IMR-90 (cell line): ENCODE measurements at regions not wholly inside any gene's neighbourhood (a gene's known extent, or its start where the extent isn't known, plus 50 kb on each side); places are given as distances from the start of the nearest gene placed in this dataset.

ENCODE experiments used
- ATAC-seq: fragments of 200-7000 bp; cut with Tn5 transposase; 2 replicates; pipeline ENCODE4 v1.9.1; 2020; ENCODE audit warnings: low read depth, mild to moderate bottlenecking, moderate library complexity
- BruUV-seq: library from RNA; stranded (reverse); fragments of 400-500 nt; replicated peaks from 2 replicates; lab custom pipeline; 2021; lab: Mats Ljungman, UMichigan
- CTCF ChIA-PET: fragments of 300-600 bp; formaldehyde crosslinking; extraction: SDS; loops from one replicate; lab custom pipeline; 2021; ENCODE audit warnings: antibody characterized with exemption; lab: Yijun Ruan, JAX
- POLR2A ChIA-PET: fragments of 300-600 bp; sonication (Branson Sonifier 250); formaldehyde crosslinking; loops from one replicate; lab custom pipeline; 2022; ENCODE audit warnings: antibody characterized with exemption; ENCODE audit not compliant: unreplicated experiment; lab: Charles Lee
- DNase-seq: peaks from one replicate; pipeline ENCODE4 v3.0.0; 2013
- H2AFZ ChIP-seq: replicated peaks from 2 replicates; pipeline ENCODE3; 2013; ENCODE audit warnings: low read length, mild to moderate bottlenecking; ENCODE audit not compliant: poor library complexity
- H2AK5ac ChIP-seq: 2 replicates; pipeline ENCODE4 v1.6.1; 2013; ENCODE audit warnings: low read depth, low read length, inconsistent platforms
- H2AK9ac ChIP-seq: replicated peaks from 2 replicates; pipeline ENCODE3; 2013; ENCODE audit warnings: mild to moderate bottlenecking, low read depth, low read length, moderate library complexity; ENCODE audit not compliant: poor library complexity
- H2BK120ac ChIP-seq: 2 replicates; pipeline ENCODE4 v1.6.1; 2013; ENCODE audit warnings: low read depth, low read length, inconsistent platforms
- H2BK15ac ChIP-seq: 3 replicates; pipeline ENCODE4 v1.6.1; 2013; ENCODE audit warnings: low read depth, low read length, inconsistent platforms
- H2BK20ac ChIP-seq: 2 replicates; pipeline ENCODE4 v1.6.1; 2013; ENCODE audit warnings: low read depth, mild to moderate bottlenecking, inconsistent platforms, low read length, moderate library complexity
- H2BK5ac ChIP-seq: 2 replicates; pipeline ENCODE4 v1.6.1; 2013; ENCODE audit warnings: mild to moderate bottlenecking, low read depth, low read length, inconsistent platforms; ENCODE audit not compliant: poor library complexity, severe bottlenecking
- H3K14ac ChIP-seq: replicated peaks from 2 replicates; pipeline ENCODE4 v1.6.1; 2013; ENCODE audit warnings: low read depth, low read length, inconsistent platforms
- H3K18ac ChIP-seq: 2 replicates; pipeline ENCODE4 v1.6.1; 2013; ENCODE audit warnings: low read depth, low read length, control low read depth
- H3K23ac ChIP-seq: 2 replicates; pipeline ENCODE4 v1.6.1; 2013; ENCODE audit warnings: low read depth, low read length, inconsistent platforms
- H3K27ac ChIP-seq: 2 replicates; pipeline ENCODE4 v1.5.1; 2013; ENCODE audit warnings: mild to moderate bottlenecking, control low read depth, low read length; ENCODE audit not compliant: insufficient read depth
- H3K27me3 ChIP-seq: 2 replicates; pipeline ENCODE4 v1.6.1; 2013; ENCODE audit warnings: low read length; ENCODE audit not compliant: control insufficient read depth, insufficient read depth
- H3K36me3 ChIP-seq: 2 replicates; pipeline ENCODE4 v1.6.1; 2013; ENCODE audit warnings: low read length, mixed read lengths; ENCODE audit not compliant: control insufficient read depth, insufficient read depth
- H3K4ac ChIP-seq: 2 replicates; pipeline ENCODE4 v1.6.1; 2013; ENCODE audit warnings: low read depth, low read length, inconsistent platforms
- H3K4me1 ChIP-seq: 2 replicates; pipeline ENCODE4 v1.6.1; 2013; ENCODE audit warnings: low read length, mixed read lengths; ENCODE audit not compliant: control insufficient read depth, insufficient read depth
- H3K4me2 ChIP-seq: 2 replicates; pipeline ENCODE4 v1.6.1; 2013; ENCODE audit warnings: low read depth, mild to moderate bottlenecking, control low read depth, low read length, moderate library complexity
- H3K4me3 ChIP-seq: 2 replicates; pipeline ENCODE4 v1.5.1; 2013; ENCODE audit warnings: low read depth, mild to moderate bottlenecking, control low read depth, low read length, moderate library complexity; ENCODE audit not compliant: insufficient read depth
- H3K56ac ChIP-seq: 2 replicates; pipeline ENCODE4 v1.6.1; 2013; ENCODE audit warnings: low read length, inconsistent platforms; ENCODE audit not compliant: insufficient read depth; ENCODE audit errors: extremely low read depth
- H3K79me1 ChIP-seq, 2 experiments: 2 replicates each; pipeline ENCODE4 v1.6.1; 2013; ENCODE audit warnings: low read length in 2 of 2, inconsistent platforms in 1 of 2, low read depth in 1 of 2
- H3K9ac ChIP-seq: 2 replicates; pipeline ENCODE4 v1.6.1; 2013; ENCODE audit warnings: low read depth, low read length, control low read depth
- H3K9me1 ChIP-seq: 2 replicates; pipeline ENCODE4 v1.6.1; 2013; ENCODE audit warnings: low read length, inconsistent platforms; ENCODE audit not compliant: insufficient read depth
- H3K9me3 ChIP-seq: 2 replicates; pipeline ENCODE4 v1.6.1; 2013; ENCODE audit warnings: low read length; ENCODE audit not compliant: control insufficient read depth, insufficient read depth
- H4K20me1 ChIP-seq: 2 replicates; pipeline ENCODE4 v1.6.1; 2013; ENCODE audit warnings: low read length, inconsistent platforms; ENCODE audit not compliant: insufficient read depth
- H4K5ac ChIP-seq: 2 replicates; pipeline ENCODE4 v1.6.1; 2013; ENCODE audit warnings: mild to moderate bottlenecking, low read depth, low read length, control low read depth
- H4K8ac ChIP-seq, 2 experiments: 2 replicates each; pipeline ENCODE4 v1.6.1; 2013; ENCODE audit warnings: low read depth in 2 of 2, low read length in 2 of 2, control low read depth in 1 of 2, inconsistent platforms in 1 of 2
- H4K91ac ChIP-seq: 2 replicates; pipeline ENCODE4 v1.6.1; 2013; ENCODE audit warnings: low read depth, low read length, inconsistent platforms; ENCODE audit not compliant: insufficient read depth
- NFE2L2 ChIP-seq: fragments of 150-350 bp; IDR thresholded peaks from 2 replicates; pipeline ENCODE4 v1.6.1; 2016; ENCODE audit warnings: low read depth, mild to moderate bottlenecking, low read length
- WGBS, 2 experiments: methylation state at CpG; one replicate each; pipeline versions ENCODE4 v1.1.5 to v1.1.7; 2013; ENCODE audit warnings: missing lambda C conversion rate in 2 of 2; ENCODE audit not compliant: insufficient read length in 1 of 2; ENCODE audit errors: extremely low coverage in 2 of 2; 5-methylcytosine and 5-hydroxymethylcytosine counted together
- dilution Hi-C: fragments of 300-500 bp; cut with HindIII; formaldehyde crosslinking; loops from one replicate; pipeline ENCODE4 v1.14.3; 2018; ENCODE audit warnings: low sequenced_read_pairs; ENCODE audit not compliant: unreplicated experiment
- in situ Hi-C: fragments of 300-500 bp; cut with MboI; formaldehyde crosslinking; loops from 3 replicates; pipeline ENCODE4 v1.14.3; 2019; ENCODE audit warnings: low sequenced_read_pairs, inconsistent platforms, mixed read lengths
- intact Hi-C: fragments of 100-400 bp; cut with micrococcal nuclease; formaldehyde crosslinking; loops from 2 replicates; pipeline ENCODE4 v1.10.0; 2022

DNA sequence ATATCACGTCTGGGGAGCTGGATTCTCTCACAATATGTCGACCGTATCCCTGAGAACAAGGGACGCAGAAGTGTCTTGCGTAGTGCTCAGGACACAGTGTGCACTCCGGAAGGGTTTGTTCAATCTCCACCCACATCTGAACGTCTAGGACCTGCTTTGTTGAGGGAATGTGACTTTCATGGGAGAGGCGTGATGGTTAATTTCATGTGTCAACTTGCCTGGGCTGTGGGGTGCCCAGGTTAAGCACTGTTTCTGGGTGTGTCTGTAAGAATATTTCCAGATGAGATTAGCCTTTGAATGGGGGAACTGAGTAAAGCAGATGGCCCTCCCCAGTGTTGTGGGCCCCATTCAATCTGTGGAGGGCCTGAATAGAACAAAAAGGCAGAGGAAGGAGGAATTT, 80.4 kb upstream of the SFMBT2 start:
- no peaks in the 10 kb centered on the region for H3K9me3 ChIP-seq
- no peak for ATAC-seq
- no peaks in the 10 kb centered on the region for H3K27me3 ChIP-seq
- no peak overlapping the region for H3K23ac ChIP-seq
- H3K9me1 ChIP-seq, result no peaks in the 10 kb centered on the region
- H3K4me1 ChIP-seq, result no peaks in the 10 kb centered on the region
- no peak overlapping the region for H4K8ac ChIP-seq
- H2BK5ac ChIP-seq, result no peak overlapping the region
- dilution Hi-C loops, result no loop called here
- no peak overlapping the region for H2AK9ac ChIP-seq
- H3K4me2 ChIP-seq, result no peak overlapping the region
- no peak overlapping the region for H2BK120ac ChIP-seq
- intact Hi-C loops, result no loop called here
- no peak overlapping the region for H3K4ac ChIP-seq
- no peak overlapping the region for H3K18ac ChIP-seq
- H4K20me1 ChIP-seq, result no peaks in the 10 kb centered on the region
- no CpG with 5 or more reads among the region's 8 CpGs for WGBS, 2 experiments
- no peak for TF ChIP-seq NFE2L2
- H3K27ac ChIP-seq, result no peak overlapping the region
- no peak overlapping the region for H2BK15ac ChIP-seq
- no TSS peak for BruUV-seq
- H4K91ac ChIP-seq, result no peak overlapping the region
- CTCF ChIA-PET, result interaction anchor here (0.6 kb wide), 1 partner anchor 329 kb away, joined by 4 read pairs; no protein-coding TSS in a partner anchor
- no peak overlapping the region for H2BK20ac ChIP-seq
- no peak overlapping the region for H2AK5ac ChIP-seq
- H3K36me3 ChIP-seq, result no peaks in the 10 kb centered on the region
- H4K5ac ChIP-seq, result no peak overlapping the region
- DNase-seq, result no peak
- no peak overlapping the region for H3K4me3 ChIP-seq
- H3K56ac ChIP-seq, result no peak overlapping the region
- H3K14ac ChIP-seq, result no peak overlapping the region
- H3K79me1 ChIP-seq, result no peaks in the 10 kb centered on the region
- H3K9ac ChIP-seq, result no peak overlapping the region
- no peak overlapping the region for H2AFZ ChIP-seq
- in situ Hi-C loops, result no loop called here
- POLR2A ChIA-PET, result no interaction called here
